ENCODE measurements at regions not wholly inside any gene's neighbourhood (a gene's known extent, or its start where the extent isn't known, plus 50 kb on each side); places are given as distances from the start of the nearest gene placed in this dataset.

DNA sequence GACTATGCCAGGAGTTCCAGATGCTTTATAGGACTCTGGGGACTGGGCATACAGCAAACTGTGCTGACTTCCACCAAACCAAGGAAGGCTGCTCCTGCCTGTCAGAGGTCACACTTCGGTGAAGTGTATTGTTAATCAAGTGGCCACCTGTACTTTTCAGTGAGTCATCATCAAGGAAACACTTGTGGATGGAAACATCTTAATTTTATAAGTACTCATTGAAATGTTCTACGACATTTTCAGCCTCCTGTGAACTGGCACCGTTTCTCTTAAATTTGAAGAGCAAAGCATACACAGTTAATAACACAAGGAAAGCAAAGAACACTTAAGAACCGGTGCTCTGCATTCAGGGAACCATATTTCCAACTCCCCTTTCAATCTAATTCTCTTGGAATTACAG lies 801.7 kb upstream of the DPPA4 start:
- DNase-seq = no peak

DNA sequence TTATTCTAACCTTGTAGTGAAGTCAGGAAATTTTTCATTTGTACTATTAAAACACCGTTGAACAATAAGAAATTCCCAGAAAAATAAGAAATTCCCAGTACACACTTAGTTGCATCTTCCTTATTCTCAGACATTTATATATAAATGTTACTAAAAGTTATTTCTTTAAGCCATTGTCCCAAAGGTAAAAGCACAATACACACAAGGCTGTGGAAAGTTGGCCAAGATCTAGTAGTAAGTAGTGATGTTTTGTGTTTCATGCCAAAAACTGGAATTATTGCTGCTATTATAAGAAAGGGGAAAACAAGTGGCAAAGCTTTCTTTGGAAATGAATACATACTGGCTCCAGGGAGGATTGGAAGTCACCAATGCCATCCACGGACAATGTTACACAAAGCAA lies 802.5 kb upstream of the DPPA4 start:
- DNase-seq = no peak

DNA sequence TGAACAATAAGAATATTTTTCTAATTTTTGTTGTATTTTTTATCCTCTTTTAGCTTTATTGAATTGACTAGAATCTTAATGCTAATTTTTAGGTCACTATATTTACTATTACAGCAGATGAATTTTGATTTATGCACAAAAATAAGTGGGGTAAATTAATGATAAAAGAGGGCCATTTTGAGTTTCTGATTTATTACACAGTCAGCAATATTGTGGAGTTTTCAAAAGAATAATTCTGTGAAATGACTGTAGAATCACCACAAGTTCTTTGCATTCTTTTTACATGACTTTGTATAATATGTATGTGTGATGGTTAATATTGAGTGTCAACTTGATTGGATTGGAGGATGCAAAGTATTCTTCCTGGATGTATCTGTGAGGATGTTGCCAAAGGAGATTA lies 812.4 kb upstream of the DPPA4 start:
- DNase-seq = no peak

DNA sequence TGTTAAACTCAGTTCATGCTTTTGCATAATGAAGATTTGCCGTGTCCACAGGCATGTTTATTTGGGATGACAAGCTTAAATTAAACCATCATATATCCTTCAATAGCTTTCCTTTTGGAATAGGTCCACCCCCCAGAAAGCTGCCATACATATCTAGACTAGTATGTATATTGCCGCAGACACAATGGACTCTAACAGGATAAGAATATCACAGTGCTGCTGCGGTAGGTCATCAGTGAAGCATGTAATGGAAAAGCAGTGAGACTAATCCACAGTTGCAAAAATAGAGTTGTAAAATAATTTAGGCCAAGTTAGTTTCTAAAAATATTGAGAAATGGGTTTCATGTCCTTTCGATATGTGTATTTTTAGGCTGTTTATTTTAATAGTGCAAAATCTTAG lies 819.9 kb upstream of the DPPA4 start:
- DNase-seq = no peak

DNA sequence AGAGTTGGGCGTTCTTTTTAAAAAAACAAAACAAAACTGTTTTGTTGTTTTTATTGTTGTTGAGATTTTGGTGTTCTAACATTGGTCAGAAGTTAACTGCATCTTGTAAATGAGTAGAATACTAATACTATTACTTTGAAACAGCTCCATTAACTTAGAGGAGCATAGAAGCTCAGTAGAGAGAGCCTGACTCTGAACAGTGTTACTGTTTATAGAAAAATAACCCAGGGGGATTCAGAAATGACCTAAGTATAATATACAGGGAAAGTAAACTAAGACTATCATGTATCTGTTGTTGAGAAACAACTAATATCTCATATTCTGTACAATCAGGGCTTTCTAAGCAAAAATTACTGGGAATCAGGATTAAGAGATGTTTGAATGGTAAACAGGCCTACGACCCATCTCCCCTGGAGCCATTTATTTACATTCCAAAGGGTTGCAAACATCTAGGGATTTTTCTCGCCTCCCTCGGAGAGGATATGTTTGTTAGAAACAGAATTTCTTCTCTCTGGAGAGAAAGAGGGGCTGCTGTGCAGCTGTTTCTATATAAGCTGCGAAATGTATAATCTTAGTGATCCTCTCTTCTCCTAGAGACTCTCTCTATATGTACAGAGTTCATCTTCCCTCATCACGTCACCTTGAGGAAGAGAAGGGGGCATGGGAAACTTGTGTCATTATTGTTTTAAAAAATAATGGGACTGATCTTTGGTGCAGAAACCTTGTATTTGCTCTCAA lies 827.5 kb upstream of the DPPA4 start:
- no peak for DNase-seq

DNA sequence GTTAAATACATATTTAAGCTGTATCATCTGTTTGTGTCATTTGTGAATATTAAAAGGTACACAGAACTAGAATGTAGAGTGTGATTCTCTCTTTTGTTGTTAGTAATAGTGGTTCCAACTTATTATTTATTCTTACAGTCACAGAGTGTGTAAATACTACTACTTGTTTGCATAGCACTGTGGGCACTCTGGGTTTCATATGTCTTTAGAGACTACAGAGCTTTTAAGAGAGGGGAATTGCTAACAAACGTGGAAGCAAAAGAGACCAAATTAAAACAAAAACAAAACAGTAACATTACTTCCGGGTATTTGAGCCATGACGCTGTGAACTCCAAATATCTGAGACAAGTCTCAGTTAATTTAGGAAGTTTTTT lies 828.0 kb upstream of the DPPA4 start:
- no peak for DNase-seq

DNA sequence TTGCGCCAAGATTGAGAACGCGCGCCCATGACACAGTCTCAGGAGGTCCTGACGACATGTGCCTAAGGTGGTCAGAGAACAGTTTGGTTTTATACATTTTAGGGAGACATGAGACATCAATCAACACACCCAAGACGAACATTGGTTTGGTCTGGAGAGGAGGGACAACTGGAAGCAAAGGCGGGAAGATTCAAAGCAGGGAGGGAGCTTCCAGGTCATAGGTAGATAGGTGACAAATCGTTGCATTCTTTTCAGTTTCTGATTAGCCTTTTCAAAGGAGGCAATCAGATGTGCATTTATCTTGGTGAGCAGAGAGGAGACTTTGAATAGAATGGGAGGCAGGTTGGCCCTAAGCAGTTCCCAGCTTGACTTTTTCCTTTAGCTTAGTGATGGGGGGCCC lies 828.4 kb upstream of the DPPA4 start:
- no peak for DNase-seq

DNA sequence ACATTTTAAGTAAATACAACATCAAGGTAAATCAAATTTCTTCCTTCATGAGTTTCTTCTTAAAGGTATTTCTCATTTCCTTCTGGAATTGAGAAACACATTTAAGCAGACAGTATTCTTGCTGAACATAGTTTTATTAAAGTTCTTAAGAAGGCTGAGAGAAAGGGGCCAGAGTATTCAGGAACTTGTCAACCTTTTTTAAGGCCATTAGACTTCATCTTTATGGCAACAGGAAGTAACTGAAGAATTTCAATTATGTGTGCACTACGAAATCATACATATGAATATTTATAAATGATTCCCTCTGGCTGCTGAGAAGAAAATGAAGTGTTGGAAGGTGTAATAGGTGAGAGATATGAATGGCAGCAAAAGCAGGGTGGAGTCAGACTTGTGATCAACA lies 829.4 kb upstream of the DPPA4 start:
- no peak for DNase-seq

DNA sequence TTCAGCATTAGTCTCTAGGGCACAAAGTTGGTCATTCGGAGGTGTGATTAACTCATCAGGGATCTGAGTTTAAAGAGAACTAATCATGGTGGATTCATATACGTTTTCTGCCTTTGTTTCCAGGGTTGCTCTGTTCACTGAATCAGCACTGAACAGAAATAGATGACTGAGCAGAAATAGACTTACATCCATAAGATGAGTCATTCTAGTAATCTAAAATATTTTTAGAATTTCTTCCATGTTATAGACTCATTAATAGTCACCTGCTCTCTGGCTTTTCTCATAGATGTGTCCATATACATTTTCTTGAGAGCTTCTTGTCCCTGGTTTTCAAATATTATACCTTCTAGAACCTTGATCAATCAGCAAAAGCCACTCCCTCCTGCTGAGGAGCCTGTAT lies 837.6 kb upstream of the DPPA4 start:
- DNase-seq = no peak

DNA sequence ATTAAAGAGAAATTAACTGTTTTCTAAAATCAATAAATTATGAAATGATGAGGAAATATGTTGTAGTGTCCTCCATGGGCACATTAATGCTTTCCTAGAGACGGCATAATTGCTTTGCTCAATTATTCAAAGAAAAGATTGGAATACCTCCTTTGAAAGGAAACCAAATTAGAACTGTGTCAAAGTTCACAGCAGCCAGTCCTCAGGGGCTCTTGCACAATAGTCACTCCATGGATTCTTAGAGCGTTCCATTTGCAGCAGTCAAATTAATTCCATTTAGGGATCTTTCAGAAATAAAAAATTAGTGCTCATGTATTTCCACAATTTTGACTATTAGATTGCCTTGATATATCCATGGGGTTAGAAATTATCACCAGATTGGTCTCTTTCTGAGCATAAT lies 841.6 kb upstream of the DPPA4 start:
- no peak for DNase-seq

DNA sequence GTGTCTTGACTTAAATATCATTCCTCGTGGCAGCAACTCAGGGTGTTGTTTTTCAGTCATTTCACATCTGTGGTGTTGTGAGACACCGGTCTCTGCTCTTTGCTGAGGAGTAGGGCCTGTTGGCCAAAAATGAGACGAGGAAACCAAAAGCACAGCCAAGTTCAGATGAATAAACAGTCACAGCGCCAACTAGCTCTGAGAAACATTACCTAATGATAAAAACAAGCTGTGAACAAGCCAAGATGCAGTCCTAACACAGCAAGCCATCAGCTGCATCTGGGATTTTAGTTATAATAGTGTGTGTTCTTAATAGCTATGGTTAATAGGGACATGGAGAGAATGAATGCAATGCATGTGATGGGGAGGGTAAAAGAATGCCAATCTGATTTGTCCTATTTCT lies 843.4 kb upstream of the DPPA4 start:
- no peak for DNase-seq

DNA sequence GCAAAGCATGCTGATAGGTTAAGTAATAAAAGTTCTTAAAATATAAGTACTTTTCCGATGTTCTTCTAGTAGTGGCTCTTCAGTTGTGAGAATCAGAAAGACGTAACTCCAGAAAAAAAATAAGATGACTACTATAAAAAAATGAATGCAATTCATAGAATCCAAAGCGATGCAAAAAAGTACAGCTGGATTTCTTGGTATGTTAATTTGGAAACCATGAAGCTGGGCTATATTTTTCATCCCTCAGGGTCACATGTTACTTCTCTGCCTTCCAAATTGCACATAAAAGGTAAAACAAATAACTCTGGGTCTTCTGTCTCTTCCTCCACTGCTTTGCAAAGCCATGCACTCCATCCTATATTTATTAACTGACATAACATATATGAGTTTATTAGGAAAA lies 843.9 kb upstream of the DPPA4 start:
- DNase-seq = no peak

DNA sequence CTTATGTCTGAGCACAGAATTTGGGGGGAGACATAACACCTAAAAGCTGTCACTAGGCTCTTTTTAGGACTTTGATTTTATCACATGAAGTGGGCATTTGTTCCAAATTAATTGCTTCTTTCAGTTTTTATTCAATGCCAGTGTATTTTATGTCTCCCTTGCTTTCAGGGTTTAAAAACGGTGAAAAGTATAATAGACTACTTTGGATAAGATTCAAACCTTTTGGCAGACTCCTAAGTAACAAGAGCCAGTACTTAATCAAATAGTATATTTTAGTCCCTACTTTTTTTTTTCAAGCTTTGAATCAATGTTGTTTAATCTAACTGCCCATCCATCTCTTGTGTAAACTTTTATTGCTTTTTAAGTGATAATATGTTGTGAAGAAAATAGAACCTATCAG lies 847.2 kb upstream of the DPPA4 start:
- DNase-seq = no peak

DNA sequence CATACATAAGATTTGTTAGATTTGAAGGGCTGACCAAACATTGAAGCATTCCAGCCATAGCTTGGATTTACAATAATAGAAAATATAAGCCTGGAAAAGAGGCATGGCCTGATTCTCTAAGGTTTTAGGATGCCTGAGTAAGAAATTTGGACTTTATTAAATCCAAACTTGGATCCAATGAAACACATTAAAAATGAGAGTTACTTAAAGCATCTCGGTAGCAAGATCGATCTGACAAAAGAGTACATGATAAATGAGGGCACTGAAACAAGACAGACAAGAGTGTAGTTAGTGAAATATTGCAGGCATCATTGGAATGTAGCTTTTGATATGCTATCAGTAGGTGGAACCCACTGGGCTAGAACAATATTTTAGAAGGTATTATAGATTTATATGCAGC lies 855.7 kb upstream of the DPPA4 start:
- no peak for DNase-seq

DNA sequence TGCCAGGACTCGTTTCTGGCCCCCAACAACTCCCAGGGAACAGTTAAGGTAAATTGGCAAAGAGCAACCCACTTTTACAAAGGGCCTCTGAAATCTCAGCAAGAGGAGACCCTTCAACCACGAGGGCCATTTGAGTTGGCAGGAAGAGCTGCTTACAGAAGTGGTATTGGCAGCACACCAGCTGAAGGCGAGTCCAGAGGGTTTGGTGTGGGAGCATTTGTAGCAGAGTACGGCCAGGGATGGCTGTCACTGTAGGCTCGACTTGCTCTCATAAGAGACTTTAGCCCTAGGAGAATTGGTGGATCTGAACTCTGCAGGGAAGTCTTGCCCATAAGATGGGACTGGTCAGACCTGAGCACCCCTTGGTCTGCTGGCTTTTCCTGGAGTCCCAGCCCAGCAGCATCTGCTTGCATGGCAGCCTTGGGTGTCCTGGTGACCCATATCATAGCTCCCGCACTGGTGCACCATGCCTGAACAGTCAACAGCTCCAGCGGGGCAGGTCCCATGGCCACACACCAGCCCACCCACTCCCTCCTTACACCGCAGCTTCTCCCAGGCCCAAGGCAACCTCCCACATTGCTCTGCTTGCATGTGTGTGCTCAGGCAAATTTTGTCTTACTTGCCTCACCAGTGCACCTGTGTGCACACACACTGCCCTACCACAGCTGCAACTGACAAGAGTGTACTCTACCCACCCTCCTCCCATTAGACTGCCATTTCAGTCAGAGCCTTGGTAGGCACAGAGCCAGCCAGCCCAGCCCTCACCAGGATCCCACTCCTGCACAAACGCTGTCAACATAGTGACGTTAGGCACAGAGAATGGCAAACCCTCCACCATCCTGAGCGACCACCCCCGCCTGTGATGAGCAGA lies 861.6 kb upstream of the DPPA4 start:
- no peak for DNase-seq

DNA sequence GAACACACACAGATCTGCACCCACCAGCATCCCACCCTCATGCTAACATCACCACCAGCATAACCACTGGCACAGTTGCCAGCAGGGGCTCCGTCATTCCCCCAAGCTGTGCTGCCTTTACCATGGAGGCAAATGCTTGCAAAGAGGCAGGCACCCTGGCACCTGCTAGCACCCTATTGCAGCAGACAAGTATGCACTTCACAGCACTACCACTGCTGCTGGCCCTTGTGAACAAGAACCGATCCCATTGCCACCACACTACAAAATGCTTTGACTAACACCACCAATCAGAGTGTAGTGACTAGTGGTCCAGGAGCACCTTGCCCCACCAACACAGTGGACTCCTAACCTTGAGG lies 862.2 kb upstream of the DPPA4 start:
- no peak for DNase-seq

DNA sequence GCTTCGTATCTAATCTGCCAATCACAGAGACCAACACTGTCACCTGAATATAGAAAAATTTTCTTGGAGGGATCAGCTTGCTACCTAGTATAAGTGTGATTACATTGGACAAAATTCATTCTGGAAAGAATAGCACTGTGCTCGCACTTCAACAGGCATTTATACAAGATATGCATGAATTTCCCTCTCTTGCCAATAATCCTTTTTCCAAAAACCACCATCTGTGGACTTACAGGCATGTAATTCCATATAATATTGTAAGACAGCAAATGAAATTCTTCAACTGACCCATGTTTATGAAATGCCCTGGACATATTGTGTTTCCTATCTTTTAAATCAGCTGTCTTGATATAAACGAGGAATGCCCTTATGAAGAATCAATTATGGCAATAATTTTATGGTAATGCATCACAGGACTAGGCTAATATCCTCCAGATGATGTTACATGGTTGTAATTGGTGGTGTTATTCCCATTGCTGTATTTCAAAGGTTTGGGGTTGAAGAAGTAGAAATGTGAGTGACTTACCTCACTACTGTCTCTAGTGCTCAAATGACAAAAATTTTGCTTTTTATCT lies 861.4 kb upstream of the NECTIN3 start:
- no peak for DNase-seq

DNA sequence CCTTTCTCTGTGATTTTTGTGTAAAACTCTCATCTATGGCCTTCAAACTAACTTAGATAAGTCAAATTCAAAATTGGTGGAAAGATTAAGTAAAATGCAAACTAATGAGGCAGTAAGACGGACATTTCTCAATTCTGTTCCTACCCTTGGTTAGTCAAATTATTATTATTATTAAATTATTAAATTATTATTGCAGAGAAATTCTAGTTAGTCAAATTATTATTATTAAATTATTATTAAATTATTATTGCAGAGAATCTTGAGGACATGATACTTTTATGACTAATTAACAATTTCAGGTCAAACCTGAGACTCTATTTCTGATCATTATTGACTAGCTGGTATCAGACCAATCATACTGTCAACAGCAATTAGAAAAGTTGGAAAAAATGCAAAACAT lies 845.0 kb upstream of the NECTIN3 start:
- DNase-seq = no peak

DNA sequence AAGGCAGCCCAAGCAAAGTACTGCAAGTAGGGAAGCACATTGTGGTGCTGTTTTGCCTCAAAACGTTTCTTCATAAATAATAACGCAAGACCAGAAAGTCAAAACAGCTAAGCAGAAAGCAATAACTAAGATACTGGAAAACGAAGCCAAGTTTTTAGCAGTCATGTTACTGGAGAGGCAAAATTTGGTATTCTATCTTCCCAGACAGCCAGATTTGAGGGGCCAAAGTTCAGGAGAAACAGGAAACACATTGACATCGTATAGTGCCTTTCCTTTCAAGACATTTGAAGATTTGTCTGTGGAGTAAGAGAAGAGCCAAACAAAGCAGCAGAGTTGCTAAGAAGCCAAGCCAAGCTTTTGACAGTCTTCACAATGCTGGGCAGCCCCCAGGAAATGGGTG lies 843.6 kb upstream of the NECTIN3 start:
- no peak for DNase-seq

DNA sequence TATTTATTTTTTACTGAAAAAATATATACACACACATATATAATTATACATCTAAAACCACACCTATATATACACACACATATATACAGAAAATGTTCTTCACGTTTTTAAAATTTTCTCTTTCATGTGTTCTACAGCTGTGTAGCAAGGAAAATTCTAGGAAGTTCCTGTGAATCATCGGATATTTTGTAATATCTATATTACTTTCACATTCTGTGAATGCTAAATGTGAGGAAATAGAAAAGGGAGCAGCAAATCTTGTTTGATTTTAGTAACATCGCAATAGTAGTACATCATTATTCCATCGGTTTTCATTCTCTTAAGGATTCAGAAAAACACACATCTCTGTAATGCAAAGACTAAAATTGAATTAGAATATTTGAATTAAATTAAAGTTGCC lies 836.8 kb upstream of the NECTIN3 start:
- DNase-seq = no peak

DNA sequence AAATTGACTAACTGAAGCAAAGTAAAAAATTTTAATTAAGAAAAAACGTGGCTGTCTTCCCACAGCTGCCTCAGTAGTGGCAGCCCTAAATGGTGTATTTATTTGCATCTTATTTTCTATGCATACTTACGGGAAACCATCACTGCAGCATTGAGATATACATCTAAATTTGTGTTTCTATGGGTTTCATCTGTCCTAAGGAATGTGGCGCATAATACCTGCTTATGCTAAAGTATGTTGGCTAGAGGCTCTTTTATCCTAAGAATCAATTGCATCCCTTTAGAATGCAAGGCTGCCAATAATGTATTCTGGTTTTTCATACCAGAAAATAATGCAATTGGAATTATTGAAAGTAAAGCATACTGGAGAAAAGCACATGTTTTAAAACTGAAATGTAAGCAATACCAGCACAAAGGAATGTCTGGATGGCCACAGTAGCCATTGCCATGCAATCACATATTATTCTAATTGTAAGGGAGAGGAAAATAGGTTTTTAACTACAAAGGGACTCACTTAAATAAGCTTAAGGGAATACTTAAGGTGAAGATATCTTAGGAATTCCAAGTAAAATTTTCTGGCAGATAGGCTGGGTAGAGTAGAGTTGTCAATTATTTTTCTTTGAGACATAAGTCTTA lies 834.5 kb upstream of the NECTIN3 start:
- no peak for DNase-seq

DNA sequence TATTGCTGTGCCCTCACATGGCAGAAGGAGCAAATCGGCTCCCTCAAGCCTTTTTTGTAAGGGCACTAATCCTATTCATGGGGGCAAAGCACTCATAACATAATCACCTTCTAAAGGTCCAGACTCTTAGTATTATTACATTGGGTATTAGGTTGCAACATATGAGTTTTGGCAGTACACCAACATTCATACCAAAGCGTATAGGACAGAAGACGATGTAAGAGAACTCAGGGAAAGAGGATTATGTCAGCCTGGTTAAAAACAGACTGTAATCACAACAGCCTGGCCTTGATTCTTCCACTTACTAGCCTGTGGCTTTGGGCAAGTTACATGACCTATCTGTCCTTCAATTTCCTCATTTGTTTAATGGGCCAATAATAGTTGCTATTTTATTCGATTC lies 828.5 kb upstream of the NECTIN3 start:
- no peak for DNase-seq

DNA sequence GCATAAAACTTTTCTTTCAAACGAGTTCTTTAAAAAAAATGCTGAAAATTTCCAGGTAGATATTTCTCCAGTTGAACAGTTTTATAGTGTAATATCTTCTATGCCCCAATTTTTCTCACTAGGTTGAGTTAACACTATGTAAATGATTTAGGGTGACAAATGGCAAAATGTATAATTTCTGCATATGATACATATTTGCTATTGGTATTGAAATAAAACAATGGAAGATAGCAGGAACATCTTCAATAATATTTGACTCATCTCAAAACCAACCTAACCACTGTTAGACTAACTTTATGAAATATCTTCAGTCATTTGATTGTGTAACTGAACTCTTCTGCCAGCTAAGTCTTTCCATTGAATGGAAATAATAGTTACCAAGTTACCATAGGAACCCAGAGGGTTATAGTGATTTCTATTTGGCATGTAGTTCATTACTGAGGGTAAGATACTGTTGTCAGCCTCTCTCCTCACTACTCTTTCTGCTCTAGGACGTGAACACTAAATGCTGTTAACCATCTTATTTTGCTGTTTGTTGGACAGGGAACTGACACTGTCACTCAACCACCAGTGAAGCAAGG lies 824.7 kb upstream of the NECTIN3 start:
- DNase-seq = no peak

DNA sequence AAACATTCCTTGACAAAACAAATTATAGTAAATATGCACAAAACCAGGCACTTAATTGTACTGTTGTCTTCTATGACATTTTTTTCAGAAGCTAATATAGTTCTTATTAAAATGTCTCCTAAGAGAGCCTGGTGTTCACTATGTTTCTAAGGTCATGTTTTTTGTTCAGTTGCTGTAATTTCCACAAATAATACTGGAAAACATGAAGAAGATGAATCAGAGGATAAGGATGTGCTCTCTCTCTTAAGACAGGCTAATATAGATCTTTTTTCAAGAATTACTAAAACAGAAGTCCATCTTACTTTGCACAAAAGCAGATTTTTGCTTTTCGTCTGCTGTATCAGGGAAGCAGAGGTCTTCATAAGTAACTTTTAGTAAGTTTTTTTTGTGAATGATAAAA lies 823.0 kb upstream of the NECTIN3 start:
- DNase-seq = no peak

Measured in CD4-positive, alpha-beta T cell treated with Interleukin-1 beta for 1 hour (primary cell).